Endothelial cell of umbilical vein (primary cell): ENCODE measurements at regions not wholly inside any gene's neighbourhood (a gene's known extent, or its start where the extent isn't known, plus 50 kb on each side); places are given as distances from the start of the nearest gene placed in this dataset.

Experiments
- BruUV-seq: library from RNA; stranded (reverse); fragments of 400-500 nt; replicated peaks from 2 replicates; lab custom pipeline; 2021; lab: Mats Ljungman, UMichigan
- CTCF ChIA-PET: fragments of 300-600, 350-600 bp; sonication (Branson Sonifier 250); formaldehyde crosslinking; loops from one replicate; lab custom pipeline; 2021; ENCODE audit warnings: antibody characterized with exemption, inconsistent platforms; lab: Charles Lee
- POLR2A ChIA-PET: fragments of 300-600, 350-600 bp; sonication (Branson Sonifier 250); formaldehyde crosslinking; loops from one replicate; lab custom pipeline; 2021; ENCODE audit warnings: antibody characterized with exemption, inconsistent platforms; lab: Charles Lee
- DNase-seq: peaks from one replicate; pipeline ENCODE4 v3.0.0-alpha.2; 2011; ENCODE audit warnings: low read depth, low spot score
- FAIRE-seq: peaks from 2 replicates; lab custom pipeline; 2011; peaks lifted over from hg19 to GRCh38; lab: Jason Lieb, UNC
- H2AFZ ChIP-seq: 2 replicates; pipeline ENCODE4 v1.6.0; 2012; ENCODE audit warnings: low read depth, low read length, control low read depth, inconsistent platforms
- H3K27ac ChIP-seq: 2 replicates; pipeline ENCODE4 v1.5.1; 2011; ENCODE audit warnings: low read depth, mild to moderate bottlenecking, control low read depth, low read length, moderate library complexity; ENCODE audit not compliant: insufficient read depth
- H3K27me3 ChIP-seq, 2 experiments: 2 replicates each; pipeline versions ENCODE4 v1.6.0 to v1.6.1; 2011; ENCODE audit warnings: low read length in 2 of 2, mixed read lengths in 1 of 2; ENCODE audit not compliant: control insufficient read depth in 2 of 2, insufficient read depth in 2 of 2
- H3K36me3 ChIP-seq, 2 experiments: 2 replicates in 1 of 2; 3 replicates in 1 of 2; pipeline ENCODE4 v1.5.1; 2011; ENCODE audit warnings: low read length in 2 of 2, mild to moderate bottlenecking in 1 of 2, moderate library complexity in 1 of 2; ENCODE audit not compliant: control insufficient read depth in 2 of 2, insufficient read depth in 2 of 2; ENCODE audit errors: extremely low read depth in 1 of 2
- H3K4me1 ChIP-seq: 3 replicates; pipeline ENCODE4 v1.5.1; 2011; ENCODE audit warnings: mild to moderate bottlenecking, low read length; ENCODE audit not compliant: control insufficient read depth, insufficient read depth; ENCODE audit errors: extremely low read depth
- H3K4me2 ChIP-seq: 2 replicates; pipeline ENCODE4 v1.6.1; 2011; ENCODE audit warnings: low read length, control low read depth, mixed read lengths; ENCODE audit not compliant: insufficient read depth
- H3K4me3 ChIP-seq, 3 experiments: fragments of 200-600 bp in 1 of 3; sonication (generic), shearing (Covaris generic) in 1 of 3; replicated peaks in 1 of 3; 2 replicates each; pipeline ENCODE4 v1.5.1; 2011 to 2016; ENCODE audit warnings: control low read depth in 3 of 3, low read length in 3 of 3, mild to moderate bottlenecking in 2 of 3, inconsistent platforms in 1 of 3, low read depth in 1 of 3, moderate library complexity in 1 of 3; ENCODE audit not compliant: insufficient read depth in 1 of 3
- H3K79me2 ChIP-seq: 2 replicates; pipeline ENCODE4 v1.6.0; 2012; ENCODE audit warnings: low read length, inconsistent platforms; ENCODE audit not compliant: control insufficient read depth, insufficient read depth
- H3K9ac ChIP-seq: replicated peaks from 2 replicates; pipeline ENCODE3; 2011; ENCODE audit warnings: low read length, control low read depth; ENCODE audit not compliant: insufficient read depth; ENCODE audit errors: extremely low read depth
- H3K9me1 ChIP-seq: replicated peaks from 3 replicates; pipeline ENCODE4 v1.6.0; 2011; ENCODE audit warnings: mild to moderate bottlenecking, low read length; ENCODE audit not compliant: control insufficient read depth, insufficient read depth; ENCODE audit errors: extremely low read depth
- H3K9me3 ChIP-seq: replicated peaks from 2 replicates; pipeline ENCODE4 v1.5.1; 2012; ENCODE audit warnings: low read length, inconsistent platforms; ENCODE audit not compliant: control insufficient read depth, insufficient read depth
- H4K20me1 ChIP-seq: replicated peaks from 2 replicates; pipeline ENCODE3; 2011; ENCODE audit warnings: mild to moderate bottlenecking, low read length; ENCODE audit not compliant: control insufficient read depth, insufficient read depth; ENCODE audit errors: extremely low read depth
- CTCF ChIP-seq, 2 donors: IDR thresholded peaks; 1 replicate in 1 of 2; 2 replicates in 1 of 2; pipeline ENCODE4 v1.5.1; 2011; ENCODE audit warnings: low read length in 2 of 2, mild to moderate bottlenecking in 2 of 2, moderate library complexity in 2 of 2, control low read depth in 1 of 2, inconsistent platforms in 1 of 2, low read depth in 1 of 2; ENCODE audit not compliant: insufficient read depth in 1 of 2; ENCODE audit errors: extremely low read depth in 1 of 2
- EZH2 ChIP-seq: IDR thresholded peaks from 2 replicates; pipeline ENCODE4 v1.6.1; 2012; ENCODE audit warnings: borderline replicate concordance, low read depth, mild to moderate bottlenecking, moderate library complexity, low read length, inconsistent platforms; ENCODE audit not compliant: severe bottlenecking
- FOS ChIP-seq: IDR thresholded peaks from 2 replicates; pipeline ENCODE4 v1.6.1; 2011; ENCODE audit warnings: mild to moderate bottlenecking, low read length, moderate library complexity, borderline replicate concordance; ENCODE audit not compliant: insufficient read depth
- GATA2 ChIP-seq: IDR thresholded peaks from 2 replicates; pipeline ENCODE4 v1.7.0; 2011; ENCODE audit warnings: low read depth, mild to moderate bottlenecking, moderate library complexity, mixed read lengths, low read length; ENCODE audit not compliant: insufficient read length, insufficient read depth
- JUN ChIP-seq: IDR thresholded peaks from 2 replicates; pipeline ENCODE4 v1.6.1; 2011; ENCODE audit warnings: borderline replicate concordance, low read depth; ENCODE audit not compliant: insufficient read length, insufficient read depth
- MYC ChIP-seq: IDR thresholded peaks from one replicate; pipeline ENCODE4 v1.6.1; 2011; ENCODE audit warnings: mild to moderate bottlenecking, low read depth, low read length
- POLR2AphosphoS5 ChIP-seq: IDR thresholded peaks from 2 replicates; pipeline ENCODE4 v1.6.1; 2012; ENCODE audit warnings: low read depth, mild to moderate bottlenecking, control low read depth, low read length, moderate library complexity; ENCODE audit not compliant: insufficient read depth
- dilution Hi-C: fragments of 300-500 bp; cut with MboI; formaldehyde crosslinking; loops from one replicate; pipeline ENCODE4 v1.15.0; 2019; ENCODE audit warnings: low sequenced_read_pairs; ENCODE audit not compliant: extremely low pct_ligation_motif_present
- intact Hi-C: fragments of 100-400 bp; cut with micrococcal nuclease; formaldehyde crosslinking; loops from one replicate; pipeline ENCODE4 v1.10.0; 2022

- Histone ChIP-seq H3K4me2 (no peak overlapping the region), H4K20me1 (no peaks in the 10 kb centered on the region), H3K9me1 (no peaks in the 10 kb centered on the region), H3K4me1 (no peaks in the 10 kb centered on the region), H3K36me3 (no peaks in the 10 kb centered on the region), H2AFZ (no peak overlapping the region), H3K4me3 (no peak overlapping the region), H3K79me2 (no peaks in the 10 kb centered on the region), H3K27me3 (no peaks in the 10 kb centered on the region), H3K27ac (no peak overlapping the region), H3K9ac (no peak overlapping the region), H3K9me3 (no peaks in the 10 kb centered on the region)
- intact Hi-C loops, result no loop called here
- CTCF ChIA-PET, result no interaction called here
- no TSS peak for BruUV-seq
- FAIRE-seq (no peak), DNase-seq (no peak)
- TF ChIP-seq POLR2AphosphoS5 (no peak), GATA2 (no peak), CTCF (IDR thresholded peaks at IDR 0.05; ENCODE audit: extremely low read depth in 1 of 2, insufficient read depth in 1 of 2, low read depth in 1 of 2, low read length in 2 of 2) (no peak), FOS (no peak), JUN (no peak), MYC (no peak), EZH2 (no peak)
- dilution Hi-C loops, result no loop called here
- POLR2A ChIA-PET, result no interaction called here
Measured at GRCh38 chr15:62637950-62638619, 404.5 kb upstream of the TPM1 start.
